ENCODE measurements at regions not wholly inside any gene's neighbourhood (a gene's known extent, or its start where the extent isn't known, plus 50 kb on each side); places are given as distances from the start of the nearest gene placed in this dataset.

DNA sequence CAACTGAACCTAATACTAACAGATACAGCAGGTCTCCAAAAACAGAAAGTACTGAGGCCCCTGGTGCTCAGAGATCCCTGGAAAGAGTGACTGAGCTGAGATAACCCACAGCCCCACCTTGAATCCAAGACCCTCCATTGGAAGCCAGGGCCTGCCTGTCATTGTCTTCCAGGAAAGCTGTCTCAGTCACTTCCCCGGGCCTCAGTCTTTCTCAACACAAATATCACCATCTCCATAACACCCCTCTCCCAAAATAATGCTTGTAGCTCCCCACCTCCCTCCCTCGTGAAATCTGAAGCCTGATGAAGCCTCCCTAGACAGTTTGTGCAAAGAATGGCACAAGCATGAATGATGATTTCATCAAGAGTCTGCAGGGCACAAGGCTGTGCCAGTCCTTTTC lies 138.2 kb upstream of the LRFN2 start:
- no peak for TF ChIP-seq CTCF (IDR thresholded peaks at IDR 0.05; ENCODE audit: low read depth, low read length, missing control alignments)
- in situ Hi-C loops (cut with HindIII; ENCODE audit: low sequenced_read_pairs), result no loop called here
- DNase-seq (ENCODE audit: low read depth), result no peak
- no peak overlapping the region for H3K4me3 ChIP-seq (ENCODE audit: low read depth, low read length)

- DNase-seq (ENCODE audit: low read depth), result no peak
- in situ Hi-C loops (cut with HindIII; ENCODE audit: low sequenced_read_pairs), result no loop called here
- H3K4me3 ChIP-seq (ENCODE audit: low read depth, low read length), result no peak overlapping the region
- TF ChIP-seq CTCF (IDR thresholded peaks at IDR 0.05; ENCODE audit: low read depth, low read length, missing control alignments), result no peak
These were observed 137.7 kb upstream of the LRFN2 start for GRCh38 chr6:40724886-40725285.

DNA sequence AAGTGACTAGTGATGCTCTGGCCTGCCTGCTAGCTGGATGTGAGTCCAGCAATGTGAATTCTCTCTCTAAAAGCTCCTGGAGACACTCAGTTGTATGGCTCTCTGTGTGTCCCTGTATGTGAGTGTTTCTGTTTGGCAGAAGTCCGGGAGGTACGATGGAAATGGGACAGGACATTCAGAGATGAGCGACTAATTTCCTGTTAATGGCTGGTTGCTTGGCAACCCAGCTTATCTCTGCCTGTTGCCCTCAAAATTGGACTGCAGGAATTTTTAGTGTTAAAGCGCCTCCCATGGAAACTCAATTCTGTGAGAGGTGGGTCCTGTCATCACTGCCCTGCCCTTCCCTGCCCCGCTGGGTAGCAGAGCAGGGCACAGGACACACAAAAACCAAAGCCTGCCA lies 136.8 kb upstream of the LRFN2 start:
- no peak overlapping the region for H3K4me3 ChIP-seq (ENCODE audit: low read depth, low read length)
- in situ Hi-C loops (cut with HindIII; ENCODE audit: low sequenced_read_pairs), result no loop called here
- DNase-seq (ENCODE audit: low read depth), result no peak
- no peak for TF ChIP-seq CTCF (IDR thresholded peaks at IDR 0.05; ENCODE audit: low read depth, low read length, missing control alignments)

- H3K4me3 ChIP-seq (ENCODE audit: low read depth, low read length), result no peak overlapping the region
- TF ChIP-seq CTCF (IDR thresholded peaks at IDR 0.05; ENCODE audit: low read depth, low read length, missing control alignments), result no peak
- DNase-seq (ENCODE audit: low read depth), result no peak
- in situ Hi-C loops (cut with HindIII; ENCODE audit: low sequenced_read_pairs), result no loop called here
These were observed 135.5 kb upstream of the LRFN2 start for GRCh38 chr6:40722553-40723258.

DNA sequence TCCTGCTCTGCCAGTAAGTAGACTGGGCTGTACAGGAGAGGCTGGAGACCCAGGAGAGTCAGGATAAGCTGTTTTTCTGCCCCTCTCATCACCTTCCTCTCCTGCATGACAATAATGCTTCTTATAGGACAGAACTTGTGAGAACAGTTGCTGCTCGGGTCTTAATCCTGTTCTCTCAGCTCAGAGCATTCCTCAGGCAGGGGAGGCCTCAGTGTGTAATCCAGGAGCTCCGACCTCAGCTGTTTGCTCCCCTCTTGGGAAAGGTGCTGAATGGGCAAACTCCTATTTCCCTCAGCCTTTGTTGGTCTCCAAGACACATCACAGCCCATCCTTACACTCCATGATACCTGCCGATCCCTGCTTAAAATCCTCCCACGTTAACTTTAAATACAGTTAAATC lies 134.9 kb upstream of the LRFN2 start:
- no peak for TF ChIP-seq CTCF (IDR thresholded peaks at IDR 0.05; ENCODE audit: low read depth, low read length, missing control alignments)
- in situ Hi-C loops (cut with HindIII; ENCODE audit: low sequenced_read_pairs), result no loop called here
- DNase-seq (ENCODE audit: low read depth), result no peak
- no peak overlapping the region for H3K4me3 ChIP-seq (ENCODE audit: low read depth, low read length)

- H3K4me3 ChIP-seq (ENCODE audit: low read depth, low read length), result no peak overlapping the region
- no peak for DNase-seq (ENCODE audit: low read depth)
- TF ChIP-seq CTCF (IDR thresholded peaks at IDR 0.05; ENCODE audit: low read depth, low read length, missing control alignments), result no peak
- in situ Hi-C loops (cut with HindIII; ENCODE audit: low sequenced_read_pairs), result no loop called here
These were observed 134.2 kb upstream of the LRFN2 start for GRCh38 chr6:40721271-40721952.

All from astrocyte of the cerebellum (primary cell).